ENCODE measurements at regions not wholly inside any gene's neighbourhood (a gene's known extent, or its start where the extent isn't known, plus 50 kb on each side); places are given as distances from the start of the nearest gene placed in this dataset.

DNA sequence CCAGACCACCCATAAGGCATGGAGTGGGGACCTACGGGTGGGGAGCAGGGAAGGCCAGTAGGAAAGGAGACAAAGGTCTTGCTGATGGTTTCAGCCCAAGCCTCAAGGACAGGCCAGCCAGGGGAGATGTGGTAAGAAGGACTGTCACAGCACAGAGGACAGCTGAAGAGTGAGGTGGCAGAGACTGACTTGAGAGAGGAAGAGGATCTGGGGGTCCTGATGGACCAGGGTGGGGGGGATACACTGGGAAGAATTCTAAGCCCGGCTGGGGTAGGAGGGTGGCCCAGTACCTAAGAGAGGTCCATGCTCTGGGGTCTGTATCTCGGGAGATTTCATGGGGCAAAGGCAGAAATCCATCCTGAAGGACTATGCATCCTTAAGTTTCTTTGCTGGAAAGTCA, 66.1 kb upstream of the THY1 start:
- DNase-seq: no peak

GRCh38 chr11:119488256-119488995, 65.5 kb upstream of the THY1 start:
- DNase-seq: no peak

GRCh38 chr11:119486691-119487259, 63.8 kb upstream of the THY1 start:
- DNase-seq: no peak

GRCh38 chr11:119486016-119486415, 63.0 kb upstream of the THY1 start:
- no peak for DNase-seq

- DNase-seq: no peak
These were observed 62.0 kb upstream of the THY1 start for GRCh38 chr11:119484741-119485605.

GRCh38 chr11:119483881-119484371, 61.0 kb upstream of the THY1 start:
- DNase-seq: no peak

DNA sequence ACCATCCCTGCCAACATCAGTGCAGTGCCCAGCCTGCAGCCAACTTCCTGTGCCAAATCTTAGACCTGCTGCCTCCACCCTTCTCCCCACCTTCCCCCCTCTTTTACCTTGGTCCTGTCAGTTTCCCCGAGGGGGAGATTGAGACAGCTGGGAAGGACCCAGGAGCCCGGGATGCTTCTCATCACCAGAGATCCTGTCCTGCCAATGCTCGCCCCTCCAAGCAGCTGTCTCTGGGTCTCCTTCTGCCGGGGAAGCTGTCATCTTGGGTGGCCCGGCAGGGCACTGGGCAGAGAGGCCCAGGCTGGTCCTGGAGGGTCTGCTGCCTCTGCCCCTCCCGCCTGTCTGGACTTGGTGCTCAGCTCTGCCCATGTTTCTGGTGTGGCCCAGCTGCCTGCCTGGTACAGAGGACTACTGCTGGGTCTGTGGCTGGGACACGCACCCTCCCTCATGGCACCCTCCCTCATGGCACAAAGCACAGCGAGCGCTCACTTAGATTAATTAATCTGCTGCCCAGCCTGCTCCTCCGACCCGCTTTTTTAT, 60.4 kb upstream of the THY1 start:
- DNase-seq: no peak

- no peak for DNase-seq
These were observed 59.6 kb upstream of the THY1 start for GRCh38 chr11:119482521-119483011.

DNA sequence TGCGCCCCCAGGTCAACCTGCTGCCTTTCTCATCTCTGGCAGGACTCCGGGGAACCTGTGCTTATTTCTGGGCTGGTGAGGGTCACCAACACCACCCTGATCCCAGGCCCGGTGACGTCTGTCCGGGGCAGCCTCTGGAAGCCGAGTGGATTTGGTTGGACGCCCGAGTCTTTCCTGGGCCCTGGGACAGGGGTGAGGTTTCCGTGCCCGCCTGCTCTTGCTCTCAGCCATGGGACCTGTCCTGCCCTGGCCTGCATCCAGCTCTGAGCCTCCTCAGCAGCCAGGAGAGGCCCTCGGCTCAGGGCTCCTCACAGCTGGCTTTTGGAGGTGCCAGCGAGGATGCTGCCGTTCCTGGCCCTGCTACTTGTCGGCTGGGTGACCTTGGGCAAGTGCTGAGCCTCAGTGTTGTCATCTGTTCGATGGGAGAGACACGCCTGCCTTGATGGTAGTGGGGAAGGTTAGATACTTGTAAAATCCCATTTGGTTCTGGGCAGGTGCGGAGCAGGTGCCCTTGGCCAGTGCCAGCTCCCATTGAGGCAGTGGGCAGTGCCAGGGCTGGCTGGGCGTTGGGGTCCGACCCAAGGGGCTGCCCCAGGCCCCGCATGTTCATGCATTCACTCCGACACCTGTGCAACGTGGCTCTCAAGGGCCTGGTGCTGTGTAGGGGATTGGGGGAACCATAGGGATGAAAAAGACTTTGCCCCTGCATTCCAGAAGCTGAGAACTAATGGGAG, 58.9 kb upstream of the THY1 start:
- no peak for DNase-seq

GRCh38 chr11:119481021-119481666, 58.2 kb upstream of the THY1 start:
- DNase-seq: peak; percentile 50 to 61

GRCh38 chr11:119480380-119481020, 57.5 kb upstream of the THY1 start:
- no peak for DNase-seq

DNA sequence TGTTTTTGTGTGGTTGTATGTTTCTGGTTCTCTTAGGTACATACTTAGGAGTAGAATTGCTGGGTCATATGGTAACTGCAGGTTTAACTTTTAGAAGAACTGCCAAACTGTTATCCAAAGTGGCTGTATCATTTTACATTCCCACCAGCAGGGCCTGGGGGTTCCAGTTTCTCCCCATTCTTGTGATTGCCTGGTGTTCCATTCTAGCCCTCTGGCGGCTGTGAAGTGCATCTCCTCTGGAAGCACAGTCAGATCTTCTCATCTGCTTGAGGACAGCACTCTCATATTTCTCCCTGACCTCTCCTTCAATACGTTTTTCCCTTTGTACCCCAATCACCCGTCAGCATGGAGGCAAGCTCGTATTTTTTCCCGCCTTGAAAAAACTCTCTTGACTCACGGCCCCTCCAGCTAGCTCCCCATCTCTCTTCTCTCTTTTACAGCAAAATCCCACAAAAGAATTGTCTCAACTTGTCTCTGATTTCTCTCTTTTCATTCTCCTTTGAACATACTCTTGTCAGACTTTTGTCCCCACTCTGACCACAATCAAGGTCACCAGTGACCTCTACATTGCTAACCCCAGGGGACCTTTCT, 56.8 kb upstream of the THY1 start:
- DNase-seq: no peak

- no peak for DNase-seq
These were observed 55.8 kb upstream of the THY1 start for GRCh38 chr11:119478711-119479285.

DNA sequence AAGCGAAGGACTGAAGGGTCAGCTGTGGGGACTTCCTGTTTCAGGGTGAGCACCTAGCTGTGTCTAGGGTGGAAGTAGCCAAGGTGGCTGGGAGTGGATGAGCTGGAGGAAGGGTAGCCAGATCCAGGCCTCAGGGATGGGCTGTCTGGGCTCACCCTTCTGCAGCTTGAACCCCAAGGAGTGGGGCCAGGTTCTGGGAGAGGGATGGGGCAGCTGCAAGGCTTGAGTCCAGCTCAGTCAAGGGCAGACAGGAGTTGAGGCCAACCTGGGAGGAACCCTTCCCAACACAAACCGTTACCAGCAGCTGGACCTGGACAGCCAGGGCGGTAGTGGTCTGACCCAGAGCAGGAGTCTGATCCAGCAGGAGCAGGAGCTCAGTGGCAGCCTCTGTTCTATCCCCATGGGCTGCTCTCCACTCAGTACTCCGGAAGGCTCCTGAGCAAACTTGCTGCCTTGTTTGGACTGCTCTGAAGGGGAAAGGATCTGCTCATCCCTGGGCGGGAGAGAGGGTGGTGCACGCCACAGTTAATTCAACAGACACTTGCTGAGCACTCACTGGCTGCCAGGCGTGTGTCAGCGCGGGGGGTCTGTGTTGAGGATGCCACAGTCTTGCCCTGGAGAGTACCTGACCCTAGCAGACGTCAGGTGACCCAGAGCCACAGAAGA, 53.8 kb upstream of the THY1 start:
- DNase-seq: no peak

- DNase-seq: no peak
These were observed 53.1 kb upstream of the THY1 start for GRCh38 chr11:119476038-119476437.

GRCh38 chr11:119474682-119475596, 52.0 kb upstream of the THY1 start:
- DNase-seq: peak; percentile 45 to 61

DNA sequence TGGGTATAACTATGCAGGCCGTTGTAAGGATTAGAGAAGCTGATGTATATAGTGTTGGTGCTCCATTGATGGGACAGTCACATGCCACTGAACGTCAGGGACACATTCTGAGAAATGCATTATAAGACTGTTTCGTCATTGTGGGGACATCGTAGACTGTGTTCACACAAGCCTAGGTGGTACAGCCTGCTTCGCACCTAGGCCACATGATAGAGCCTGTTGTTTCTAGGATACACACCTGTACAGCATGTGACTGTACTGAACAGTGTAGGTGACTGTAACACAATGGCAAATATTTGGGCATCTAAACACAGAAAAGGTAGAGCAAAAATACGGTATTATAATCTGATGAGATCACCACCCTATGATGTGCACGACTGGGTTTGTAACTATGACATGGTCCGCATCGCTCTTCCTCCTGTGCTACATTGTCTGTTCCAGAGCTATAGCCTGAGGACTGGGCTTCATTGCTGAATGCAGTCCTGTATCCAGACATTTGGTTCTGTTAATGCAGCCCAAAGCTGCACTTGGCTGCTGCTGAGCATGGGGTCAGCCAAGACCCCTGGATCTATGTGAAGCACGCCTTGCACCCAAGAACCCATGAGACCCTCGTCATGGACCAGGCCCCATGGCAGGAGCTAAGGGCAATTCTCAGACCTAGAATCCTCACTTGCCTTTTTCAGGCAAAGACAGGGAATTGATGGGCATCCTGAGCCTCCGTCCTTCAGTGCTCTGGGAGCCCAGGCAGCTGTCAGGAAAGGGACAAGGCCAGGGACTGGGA, 51.1 kb upstream of the THY1 start:
- DNase-seq: no peak

- DNase-seq: no peak
These were observed 50.3 kb upstream of the THY1 start for GRCh38 chr11:119473226-119473625.
